ENCODE measurements at regions not wholly inside any gene's neighbourhood (a gene's known extent, or its start where the extent isn't known, plus 50 kb on each side); places are given as distances from the start of the nearest gene placed in this dataset.

- peaks cover 10% of the 10 kb centered on the region for H3K9me3 Mint-ChIP-seq
- peaks cover 4% of the 10 kb centered on the region for H3K4me1 Mint-ChIP-seq (ENCODE audit: unreplicated experiment)
- no peak overlapping the region for H3K27ac Mint-ChIP-seq
- no peak overlapping the region for H3K4me3 Mint-ChIP-seq
- no peak for DNase-seq (ENCODE audit: extremely low spot score, unreplicated experiment)
- no peak for TF ChIP-seq CTCF (conservative IDR thresholded peaks at IDR 0.05)
- no peaks in the 10 kb centered on the region for H3K36me3 Mint-ChIP-seq
- no peaks in the 10 kb centered on the region for H3K27me3 Mint-ChIP-seq
Observed at GRCh38 chr11:134923441-134923840, 511.4 kb upstream of the B3GAT1 start.

DNA sequence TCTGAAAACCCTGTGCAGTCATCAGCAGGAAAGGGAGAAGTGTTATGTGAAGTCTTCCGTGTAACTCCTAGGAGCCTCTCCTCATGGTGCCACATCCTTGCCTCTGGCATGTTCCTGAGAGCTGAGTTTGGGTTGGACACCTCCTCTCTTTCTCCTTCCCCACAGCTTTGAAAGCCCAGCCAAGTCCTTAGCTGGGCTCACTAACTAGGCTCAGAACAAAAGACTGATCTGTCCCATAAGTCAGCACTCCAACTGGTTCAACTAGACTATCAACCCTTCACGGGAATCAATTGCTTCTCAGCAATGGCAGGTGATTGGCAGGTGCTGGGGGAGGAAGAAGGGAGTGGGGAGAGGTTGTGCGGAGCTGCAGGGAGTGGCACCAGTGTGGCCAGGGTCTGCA, 509.9 kb upstream of the B3GAT1 start:
- Mint-ChIP-seq H3K27ac (peak overlapping the region; percentile 87), H3K27me3 (no peaks in the 10 kb centered on the region), H3K4me3 (peak overlapping the region; percentile 72), H3K36me3 (no peaks in the 10 kb centered on the region), H3K4me1 (ENCODE audit: unreplicated experiment) (peaks cover 4% of the 10 kb centered on the region), H3K9me3 (peaks cover 10% of the 10 kb centered on the region)
- no peak for DNase-seq (ENCODE audit: extremely low spot score, unreplicated experiment)
- TF ChIP-seq CTCF (conservative IDR thresholded peaks at IDR 0.05) = no peak

GRCh38 chr11:134920851-134921608, 509.0 kb upstream of the B3GAT1 start:
- DNase-seq (ENCODE audit: extremely low spot score, unreplicated experiment) = no peak
- peaks cover 5% of the 10 kb centered on the region for H3K4me1 Mint-ChIP-seq (ENCODE audit: unreplicated experiment)
- no peak for TF ChIP-seq CTCF (conservative IDR thresholded peaks at IDR 0.05)
- H3K36me3 Mint-ChIP-seq = no peaks in the 10 kb centered on the region
- peak overlapping the region; percentile 87 for H3K27ac Mint-ChIP-seq
- peaks cover 7% of the 10 kb centered on the region for H3K9me3 Mint-ChIP-seq
- no peak overlapping the region for H3K4me3 Mint-ChIP-seq
- H3K27me3 Mint-ChIP-seq = peaks cover 3% of the 10 kb centered on the region

- Mint-ChIP-seq H3K36me3 (no peaks in the 10 kb centered on the region), H3K4me1 (ENCODE audit: unreplicated experiment) (peaks cover 6% of the 10 kb centered on the region), H3K27me3 (peaks cover 23% of the 10 kb centered on the region), H3K27ac (no peak overlapping the region), H3K4me3 (no peak overlapping the region), H3K9me3 (no peaks in the 10 kb centered on the region)
- DNase-seq (ENCODE audit: extremely low spot score, unreplicated experiment) = no peak
- no peak for TF ChIP-seq CTCF (conservative IDR thresholded peaks at IDR 0.05)
Observed at GRCh38 chr11:134916421-134917213, 504.6 kb upstream of the B3GAT1 start.

DNA sequence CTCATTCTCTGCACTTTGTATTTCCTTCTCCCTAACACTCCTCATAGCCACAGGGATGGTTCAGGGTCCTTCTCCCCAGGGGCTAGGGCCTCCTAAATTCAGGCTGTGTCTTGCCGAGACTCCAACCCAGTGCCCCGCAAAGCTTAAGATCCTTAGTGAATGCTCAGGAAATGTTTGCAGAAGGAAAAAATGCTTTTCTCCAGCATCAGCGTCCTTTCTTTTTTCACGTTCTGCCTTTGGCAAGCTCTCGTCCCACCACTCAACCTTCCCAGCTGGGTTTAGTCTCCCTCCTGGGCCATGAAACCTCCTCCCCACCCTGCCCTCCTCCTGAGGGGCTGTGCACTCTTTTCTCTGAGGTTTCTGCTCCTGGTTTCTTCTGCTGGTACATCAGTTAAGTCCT, 503.8 kb upstream of the B3GAT1 start:
- Mint-ChIP-seq H3K4me3 (no peak overlapping the region), H3K27me3 (peaks cover 24% of the 10 kb centered on the region), H3K36me3 (no peaks in the 10 kb centered on the region), H3K4me1 (ENCODE audit: unreplicated experiment) (peaks cover 6% of the 10 kb centered on the region), H3K9me3 (no peaks in the 10 kb centered on the region), H3K27ac (no peak overlapping the region)
- no peak for DNase-seq (ENCODE audit: extremely low spot score, unreplicated experiment)
- no peak for TF ChIP-seq CTCF (conservative IDR thresholded peaks at IDR 0.05)

All from type B pancreatic cell (in vitro differentiated cells).